Activated gamma-delta T cell treated with anti-CD3 and anti-CD28 coated beads, Interleukin-2, amount 50 U/mL, for 16 hours (primary cell): ENCODE measurements at regions not wholly inside any gene's neighbourhood (a gene's known extent, or its start where the extent isn't known, plus 50 kb on each side); places are given as distances from the start of the nearest gene placed in this dataset.

ENCODE experiments used
- DNase-seq: peaks from one replicate; pipeline ENCODE4 v3.0.0-alpha.2; 2020; ENCODE audit warnings: low read depth

DNA sequence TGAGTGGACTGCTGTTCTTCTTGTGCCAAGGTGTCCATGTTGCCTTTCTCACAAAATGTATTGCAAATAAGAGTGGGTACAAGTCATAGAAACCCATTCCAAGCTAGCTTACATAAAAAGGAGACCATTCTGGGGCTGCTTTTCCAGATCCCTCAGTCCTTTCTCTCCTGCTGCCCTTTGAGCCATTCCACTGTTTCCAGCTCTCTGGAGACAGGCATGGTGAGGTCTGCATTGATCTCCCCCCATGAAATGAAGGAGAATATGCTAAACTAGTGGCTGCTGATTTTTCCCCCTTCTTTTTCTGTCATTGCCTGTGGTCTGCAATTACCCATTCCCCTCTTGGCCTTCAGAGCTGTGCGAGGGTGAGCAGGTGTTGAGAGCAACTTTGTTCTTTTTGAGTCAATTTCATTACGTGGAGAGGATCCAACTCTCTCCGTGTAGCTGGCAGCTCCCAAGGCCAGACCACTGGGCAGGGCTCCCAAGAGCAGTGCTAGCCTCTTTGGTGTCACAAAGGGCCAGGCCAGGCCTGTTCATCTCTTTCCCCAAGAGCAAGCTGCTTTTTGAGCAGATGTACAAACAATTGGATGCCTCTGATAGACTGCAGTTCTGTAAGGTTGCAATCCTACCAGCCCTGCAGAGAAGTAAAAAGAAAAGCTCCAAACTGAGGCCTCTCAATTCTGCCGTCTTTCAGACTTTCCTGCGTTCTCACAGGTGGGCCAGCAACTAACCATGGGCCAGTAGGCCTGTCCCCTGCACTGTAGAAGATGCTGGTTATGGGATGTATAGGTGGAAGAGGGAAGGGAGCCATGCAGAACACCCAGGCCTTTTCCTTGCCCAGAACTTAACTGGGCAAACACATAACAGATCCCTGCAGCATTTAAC, 96.1 kb upstream of the ARMC2 start:
- no peak for DNase-seq

DNA sequence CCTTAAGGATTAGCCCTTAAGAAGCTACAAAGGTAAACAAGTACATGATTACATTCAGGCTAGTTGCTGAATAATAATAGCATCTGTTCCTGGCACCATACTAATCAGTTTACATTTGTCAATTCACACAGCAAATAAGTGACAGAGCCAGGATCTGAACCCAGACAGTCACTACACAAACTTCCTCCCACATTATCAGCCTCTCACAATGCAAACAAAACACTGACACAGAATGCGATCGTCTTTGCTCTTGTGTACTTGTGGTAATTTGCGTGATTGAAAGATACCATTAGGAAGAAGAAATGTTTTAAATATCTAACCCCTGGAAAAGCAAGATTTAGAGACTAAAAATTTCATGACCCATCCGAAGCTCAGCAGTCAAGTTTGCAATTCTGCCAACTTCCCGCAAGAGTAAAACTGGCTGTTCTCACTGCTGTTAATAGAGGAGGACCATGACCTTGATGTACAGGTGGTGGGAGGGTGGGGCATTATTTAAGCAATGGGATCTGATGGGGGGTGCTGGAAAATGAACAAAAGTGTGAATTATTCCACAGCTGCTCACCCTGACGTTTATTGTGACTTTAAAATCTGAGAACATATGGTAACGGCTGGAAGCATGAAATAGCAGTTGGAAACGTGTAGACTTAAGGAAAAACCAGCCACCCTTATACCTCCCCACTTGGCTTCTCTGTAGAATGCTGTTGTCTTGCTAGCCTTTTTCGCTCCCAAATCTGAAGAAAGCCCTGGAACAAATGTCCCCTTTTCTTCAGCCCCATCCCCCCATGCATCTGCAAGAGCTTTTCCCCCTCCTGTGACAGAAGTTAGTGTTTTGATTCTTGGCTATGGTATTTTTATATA, 95.3 kb upstream of the ARMC2 start:
- no peak for DNase-seq

DNA sequence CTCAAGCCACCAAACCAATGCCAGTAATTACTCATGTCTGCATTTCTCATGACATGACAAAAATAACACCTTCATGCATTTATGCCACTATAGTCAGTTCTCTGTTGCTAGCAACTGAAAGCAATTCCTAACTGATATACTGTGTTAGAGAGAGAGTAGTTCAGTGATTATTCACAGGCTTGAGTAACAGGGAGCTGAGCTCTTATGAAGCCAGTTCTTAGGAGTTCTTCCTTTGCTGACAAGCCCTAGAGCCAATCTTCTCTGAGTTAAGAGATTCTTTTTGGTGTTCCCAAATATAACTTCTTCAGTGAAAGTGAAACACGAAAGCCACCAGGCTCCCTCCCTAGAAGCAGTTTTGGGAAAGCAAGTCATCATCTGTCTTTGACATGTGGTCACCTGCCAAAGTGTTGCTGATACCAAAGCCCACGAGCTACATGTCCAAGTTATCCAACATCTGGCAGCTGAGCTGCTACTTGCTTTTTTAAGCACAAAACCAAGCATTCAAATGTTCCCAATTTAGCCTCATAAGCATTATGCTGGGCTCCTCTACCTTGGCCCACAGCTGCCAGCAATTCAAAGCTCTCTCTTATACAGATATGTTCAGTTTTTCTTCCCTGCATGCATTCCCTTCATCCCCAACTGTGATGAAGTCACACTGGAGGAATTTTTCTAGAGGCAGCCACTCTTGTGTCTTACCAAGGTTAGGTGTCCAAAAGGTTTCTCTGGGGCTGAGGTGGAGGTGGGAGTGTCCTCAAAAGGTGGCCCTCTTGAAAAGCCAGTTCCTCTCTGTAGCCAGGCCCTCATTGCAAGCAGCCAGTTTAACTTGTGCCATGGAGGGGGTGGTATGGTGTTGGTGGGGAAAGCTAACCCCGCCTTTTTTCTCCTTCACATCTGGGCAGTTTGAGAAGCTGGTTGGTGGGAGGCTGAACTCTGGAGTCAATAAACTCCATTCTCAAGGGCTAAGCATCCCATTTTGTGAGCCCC, 92.7 kb upstream of the ARMC2 start:
- DNase-seq = no peak

DNA sequence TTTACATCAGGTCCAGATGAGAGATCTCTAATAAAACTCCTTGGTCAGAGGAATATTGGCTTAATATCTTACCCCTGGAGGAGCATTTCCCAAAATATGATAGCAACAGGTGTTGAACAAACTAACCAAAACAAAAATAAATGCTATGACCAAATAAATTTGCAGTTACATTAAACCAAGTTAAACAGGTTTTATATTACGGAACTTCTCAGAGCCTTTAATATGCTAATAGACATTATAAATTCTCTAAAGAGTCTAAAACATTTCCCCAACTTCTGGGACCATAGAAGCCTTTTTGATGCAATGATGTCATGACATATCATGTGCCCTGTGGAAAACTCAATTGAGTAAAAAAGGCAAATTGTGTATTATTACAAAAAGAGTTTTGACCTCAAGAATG, 90.9 kb upstream of the ARMC2 start:
- no peak for DNase-seq

DNA sequence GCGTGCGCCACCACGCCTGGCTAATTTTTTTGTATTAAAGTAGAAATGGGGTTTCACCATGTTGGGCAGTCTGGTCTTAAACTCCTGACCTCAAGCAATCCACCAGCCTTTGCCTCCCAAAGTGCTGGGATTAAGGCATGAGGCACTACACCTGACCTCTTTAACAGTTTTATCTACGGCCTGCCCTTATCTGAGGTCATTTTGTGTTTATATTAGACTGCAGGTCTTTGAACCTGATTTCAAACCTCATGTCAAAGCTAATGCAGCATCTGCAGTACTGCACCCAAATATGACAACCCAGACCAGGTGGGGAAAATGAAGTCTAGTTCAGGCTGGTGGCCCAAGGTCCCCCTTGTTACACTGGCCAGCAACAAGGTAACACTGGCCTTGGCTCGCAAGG, 89.3 kb upstream of the ARMC2 start:
- no peak for DNase-seq

DNA sequence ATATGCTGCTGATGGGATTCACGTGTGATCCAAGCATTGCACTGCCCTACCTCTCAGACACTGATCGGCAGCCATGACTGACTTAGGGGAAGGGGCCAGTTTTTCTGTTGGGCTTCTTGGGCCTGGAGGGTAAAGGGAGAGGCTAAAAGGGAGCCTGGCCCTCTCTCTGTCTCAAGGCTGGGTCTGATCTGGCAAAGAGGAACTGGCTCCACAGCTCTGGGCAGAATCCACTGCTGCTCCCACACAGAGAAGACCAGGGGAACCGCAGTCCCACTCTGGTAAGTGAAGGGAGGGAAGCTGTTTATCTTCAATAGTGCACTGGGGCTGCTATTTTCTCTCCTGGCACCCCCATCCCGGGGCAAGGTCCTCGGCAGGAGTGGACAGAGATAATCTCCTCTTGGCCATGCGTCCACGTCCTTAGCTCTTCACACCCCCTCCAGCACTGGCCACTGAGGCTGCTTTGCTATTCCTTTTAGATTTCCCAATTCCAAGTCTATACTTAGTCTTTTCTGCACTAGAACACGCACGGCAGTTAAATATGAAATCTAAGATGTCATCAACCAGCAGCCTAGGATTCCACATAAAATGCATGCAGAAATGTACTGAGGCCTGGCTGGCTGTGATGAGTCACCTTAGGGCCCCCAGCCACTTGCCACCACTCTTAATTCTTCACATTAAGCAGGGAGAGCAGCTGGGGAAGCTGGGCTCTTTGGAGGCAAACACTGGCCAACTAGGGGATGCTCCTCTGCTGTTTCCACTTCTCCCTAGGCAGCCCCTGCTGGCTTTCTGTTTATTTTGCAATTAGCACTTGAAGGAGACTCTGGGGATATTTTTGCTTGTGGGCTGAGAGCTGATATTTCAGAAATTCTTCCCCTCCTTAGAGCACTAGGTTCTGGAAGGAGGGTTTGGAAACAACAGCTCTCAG, 87.8 kb upstream of the ARMC2 start:
- no peak for DNase-seq

DNA sequence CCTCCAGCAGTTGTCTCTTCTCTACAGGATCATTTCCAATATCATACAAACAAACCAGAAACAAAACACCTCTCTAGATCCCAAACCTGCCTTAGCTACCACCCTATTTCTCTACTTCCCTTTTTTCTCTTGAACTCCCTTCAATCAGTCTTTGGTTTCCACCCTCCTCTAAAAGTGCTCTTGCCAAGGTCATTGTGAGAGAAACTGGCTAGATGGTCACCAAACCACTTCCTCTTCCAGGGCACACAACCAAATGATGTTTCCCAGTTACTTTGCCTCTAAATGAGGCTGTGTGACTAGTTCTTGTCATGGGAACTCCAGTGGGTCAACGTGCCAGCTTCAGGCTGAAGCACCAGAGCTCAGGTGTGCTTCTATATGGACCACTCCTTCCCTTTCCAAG, 85.8 kb upstream of the ARMC2 start:
- DNase-seq = no peak

DNA sequence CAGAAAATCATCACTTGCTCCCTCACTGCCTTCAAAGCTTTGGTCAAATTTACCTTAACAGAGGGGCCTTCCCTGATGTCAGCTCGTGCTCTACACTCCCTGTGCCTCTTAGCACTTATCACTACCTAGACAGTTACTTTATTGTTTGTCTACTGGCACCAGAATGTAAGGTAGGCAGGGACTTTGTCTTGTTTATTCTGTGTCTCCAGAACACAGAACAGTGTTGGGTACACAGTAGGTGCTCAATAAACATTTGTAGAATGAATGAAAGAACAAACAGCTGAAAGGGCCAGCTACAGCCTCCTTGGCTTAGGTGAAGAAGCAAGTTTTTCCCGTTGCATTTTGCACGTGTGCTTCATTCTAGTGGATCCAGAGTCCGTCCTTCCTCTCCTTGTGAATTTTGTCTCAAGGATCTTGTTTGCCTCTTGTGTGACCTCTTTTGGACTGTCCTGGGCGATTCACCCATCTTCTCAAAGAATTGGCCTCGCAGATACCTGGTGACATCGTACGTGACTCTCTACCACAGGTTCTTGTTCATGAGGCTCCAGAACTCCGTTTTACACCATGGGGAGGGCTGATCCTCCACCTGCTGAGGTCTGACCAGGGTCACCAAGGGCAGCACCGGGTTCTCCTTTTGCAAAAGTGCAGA, 84.2 kb upstream of the ARMC2 start:
- DNase-seq = no peak

DNA sequence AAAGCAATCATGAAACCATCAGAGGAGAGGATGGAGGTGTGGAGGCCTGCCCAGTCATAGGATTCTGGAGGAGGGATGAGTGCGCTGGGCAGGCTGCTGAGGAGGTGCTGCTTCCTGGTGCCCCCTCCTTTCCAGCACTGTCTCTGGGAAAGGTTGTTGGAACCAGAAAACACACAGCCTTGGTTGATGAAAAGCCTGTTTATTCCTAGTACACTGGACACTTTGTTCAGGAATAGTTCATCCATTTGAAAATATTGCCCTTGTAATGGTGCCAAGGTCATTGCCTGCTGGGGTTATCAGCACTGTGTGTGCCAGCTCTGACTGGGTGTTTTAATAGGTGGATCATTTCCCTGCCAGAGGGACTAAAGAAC, 83.7 kb upstream of the ARMC2 start:
- no peak for DNase-seq

DNA sequence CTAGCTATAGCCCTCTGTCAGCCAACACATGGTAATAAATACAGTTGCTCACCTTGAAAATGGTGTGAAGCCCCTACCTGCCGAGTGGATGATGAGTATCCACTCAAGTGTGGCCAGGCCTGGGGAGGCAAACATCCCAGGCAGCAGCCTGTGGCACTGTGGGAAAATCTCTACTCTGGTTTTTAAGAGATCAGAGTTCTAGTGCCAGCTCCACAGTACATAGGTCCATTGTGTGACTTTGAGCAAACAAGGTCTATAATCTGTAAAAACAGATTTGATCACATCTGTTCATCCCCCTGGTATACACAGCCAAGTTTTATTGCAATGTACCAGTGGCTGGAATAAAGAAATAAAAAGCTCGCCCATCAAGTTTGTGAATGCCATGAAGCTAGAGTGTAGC, 82.7 kb upstream of the ARMC2 start:
- DNase-seq = no peak

DNA sequence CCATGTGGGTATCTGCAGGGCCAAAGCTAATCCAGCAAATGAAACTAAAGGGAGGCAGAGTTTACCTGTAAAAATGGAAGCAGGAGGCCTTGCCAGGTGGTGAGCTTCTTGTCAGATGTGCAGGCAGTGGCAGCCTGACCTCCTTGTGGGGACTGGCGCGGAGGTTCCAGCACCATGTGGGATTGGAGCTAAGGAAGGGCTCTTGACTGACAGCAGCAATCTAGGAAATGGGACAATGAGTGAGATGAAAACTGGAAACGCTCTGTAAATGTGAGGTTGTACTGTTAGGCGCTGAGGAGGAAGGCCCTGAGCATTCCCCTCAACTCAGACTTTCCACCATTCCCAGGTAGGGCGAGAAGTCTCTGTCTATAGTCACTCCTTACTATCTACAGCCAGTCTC, 81.8 kb upstream of the ARMC2 start:
- DNase-seq = no peak

DNA sequence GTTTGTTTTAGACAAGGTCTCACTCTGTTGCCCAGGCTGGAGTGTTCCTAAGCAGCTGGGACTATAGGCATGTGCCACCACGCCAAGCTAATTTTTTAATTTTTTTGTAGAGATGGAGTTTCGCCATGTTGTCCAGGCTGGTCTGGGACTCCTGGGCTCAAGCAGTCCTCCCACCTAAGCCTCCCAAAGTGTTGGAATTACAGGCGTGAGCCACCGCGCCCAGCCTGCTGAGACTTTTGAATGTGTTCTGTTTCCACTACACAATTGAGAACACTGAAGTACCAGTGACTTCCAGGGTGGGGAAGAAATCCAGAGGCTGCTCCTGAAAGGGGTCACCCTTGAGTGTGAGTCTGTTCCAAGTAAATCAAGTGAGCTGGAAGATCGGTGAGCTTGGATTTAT, 81.3 kb upstream of the ARMC2 start:
- no peak for DNase-seq

DNA sequence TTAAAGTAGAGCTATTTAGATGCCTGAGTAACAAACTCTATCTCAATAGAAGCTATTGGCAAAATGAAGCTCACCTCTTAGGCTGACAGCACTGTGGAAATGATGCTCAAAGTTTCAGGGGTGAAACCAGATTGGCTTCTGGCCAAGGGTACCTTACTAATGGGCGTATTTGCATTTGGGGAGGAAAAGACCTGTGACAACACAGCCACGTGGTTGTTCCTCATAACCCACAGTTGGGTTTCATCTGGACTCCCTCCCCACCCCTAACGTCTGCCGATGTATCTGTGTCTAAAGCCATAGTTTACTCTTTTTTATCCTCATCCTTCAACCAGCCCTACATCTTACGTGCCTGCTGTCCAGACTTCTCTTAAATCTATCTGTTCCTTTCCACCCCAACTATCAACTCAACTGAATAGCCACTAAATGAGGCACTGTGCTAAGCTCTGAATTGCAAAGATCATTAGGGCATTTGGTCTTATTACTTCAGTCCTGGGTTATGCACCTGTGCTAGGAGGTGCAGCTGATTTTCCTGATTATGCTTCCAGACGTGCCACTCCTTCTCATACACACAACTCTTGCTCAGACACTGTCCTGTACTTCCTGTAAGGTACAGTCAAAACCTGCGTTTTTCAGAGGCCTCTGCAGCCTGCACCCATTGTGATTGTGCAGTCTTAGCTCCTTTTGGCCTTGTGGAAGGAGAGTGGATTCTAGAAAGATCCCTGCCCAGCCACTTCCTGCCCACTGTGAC, 80.6 kb upstream of the ARMC2 start:
- no peak for DNase-seq

DNA sequence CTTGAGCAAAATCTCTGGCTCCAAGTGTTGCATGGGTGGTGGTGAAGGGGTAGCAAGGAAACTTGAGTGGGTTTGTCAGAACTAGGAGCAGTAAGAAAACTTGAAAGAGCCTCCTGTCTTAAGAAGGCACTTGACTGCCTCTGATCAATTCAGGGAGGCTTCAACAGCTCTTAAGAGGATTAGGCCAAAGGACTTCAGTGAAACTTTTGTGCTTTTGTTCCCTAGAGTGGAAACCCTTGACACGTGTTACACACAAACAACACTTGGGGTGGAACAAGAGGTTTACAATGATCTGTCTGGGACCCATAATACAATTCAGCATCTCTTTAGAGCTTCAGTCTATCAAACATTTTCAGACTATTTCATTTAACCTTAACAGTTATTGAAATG, 80.1 kb upstream of the ARMC2 start:
- DNase-seq = no peak

DNA sequence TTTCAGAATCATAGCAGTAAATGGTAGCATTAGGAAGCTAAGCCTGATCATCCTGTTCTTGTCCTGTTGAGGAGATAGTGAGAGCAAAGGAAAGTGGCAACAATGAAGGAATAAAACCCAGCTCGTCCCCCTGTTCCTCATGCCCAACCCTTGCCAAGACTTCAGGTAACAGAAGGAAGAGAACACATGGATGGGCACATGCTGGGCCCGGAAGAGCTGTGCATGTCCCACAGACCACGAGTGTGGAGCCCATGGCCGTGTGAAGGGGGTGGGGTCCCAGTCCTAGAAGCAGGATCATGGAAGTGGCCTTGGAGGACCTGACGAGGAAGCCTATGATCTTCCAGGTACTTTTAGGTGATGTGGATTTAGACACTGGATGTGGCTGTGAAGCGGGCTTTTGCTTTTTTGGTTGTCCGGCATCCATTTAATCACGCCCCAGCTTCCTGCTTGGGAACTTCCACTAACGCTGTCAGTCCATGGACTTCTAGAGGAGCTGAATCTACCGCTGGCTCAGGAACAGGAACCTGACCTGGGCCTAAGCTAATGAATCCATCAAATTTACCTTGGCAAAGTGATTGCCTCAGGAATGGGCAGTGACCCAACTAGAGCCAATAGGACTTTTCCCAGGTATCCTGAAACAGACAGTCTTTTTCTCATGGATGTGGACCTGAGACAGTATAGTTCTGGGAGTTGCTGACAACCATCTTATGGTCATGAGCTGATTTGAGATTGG, 79.3 kb upstream of the ARMC2 start:
- DNase-seq = no peak

DNA sequence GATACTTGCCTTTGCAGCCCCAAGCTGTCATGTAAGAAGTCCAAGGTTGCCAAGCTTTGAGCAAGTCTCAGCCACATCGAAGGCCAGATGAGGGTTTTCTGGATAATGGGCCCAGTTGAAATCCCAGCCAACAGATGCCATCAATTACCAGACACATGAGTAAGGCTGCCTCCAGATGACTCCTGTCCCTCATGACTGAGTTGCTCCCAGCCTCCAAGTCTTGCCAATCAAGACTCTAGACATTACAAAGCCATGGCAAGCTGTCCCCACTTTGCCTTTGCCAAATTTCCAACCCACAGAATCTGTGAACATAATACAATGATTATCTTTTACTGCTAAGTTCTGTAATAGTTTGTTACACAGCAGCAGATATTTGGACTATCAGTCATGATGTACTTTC, 76.8 kb upstream of the ARMC2 start:
- DNase-seq = no peak

DNA sequence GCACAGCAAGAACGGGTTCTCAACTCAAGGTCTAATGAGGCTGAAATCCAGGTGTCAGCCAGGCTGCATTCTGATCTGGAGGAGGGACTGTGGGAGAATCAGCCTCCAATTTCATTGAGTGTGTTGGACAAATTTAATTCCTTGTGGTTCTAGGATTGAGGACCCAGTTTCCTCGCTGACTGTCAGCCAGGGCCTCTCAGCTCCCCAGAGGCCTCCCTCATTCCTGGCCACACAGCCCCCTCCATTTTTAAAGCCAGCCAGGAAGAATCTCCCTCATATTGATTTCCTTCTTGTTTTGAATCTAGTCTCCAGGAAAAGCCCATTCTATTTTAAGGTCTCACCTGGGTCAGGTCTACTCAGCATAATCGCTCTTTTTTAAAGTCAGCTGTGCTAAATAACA, 73.7 kb upstream of the ARMC2 start:
- DNase-seq = no peak

DNA sequence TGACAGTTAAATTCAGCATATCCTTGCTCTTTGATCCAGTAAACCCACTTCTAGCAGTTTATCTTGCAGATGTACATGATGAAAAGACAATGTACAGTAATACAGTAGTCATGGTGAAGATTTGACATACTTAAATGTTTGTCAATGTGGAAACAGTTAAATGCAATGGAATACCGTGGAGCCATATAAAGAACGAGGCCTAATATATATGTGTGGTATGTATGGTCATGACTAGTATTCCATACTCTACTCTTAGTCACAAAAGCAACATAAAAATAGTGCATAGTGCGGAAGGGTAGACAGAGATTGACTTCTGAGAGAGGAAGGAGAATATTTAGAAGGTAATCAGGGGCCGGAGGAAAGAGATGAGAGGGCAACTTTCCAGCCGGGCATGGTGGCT, 70.7 kb upstream of the ARMC2 start:
- no peak for DNase-seq
